Endothelial cell of umbilical vein (primary cell): ENCODE measurements at regions not wholly inside any gene's neighbourhood (a gene's known extent, or its start where the extent isn't known, plus 50 kb on each side); places are given as distances from the start of the nearest gene placed in this dataset.

Source experiments
- BruUV-seq: library from RNA; stranded (reverse); fragments of 400-500 nt; replicated peaks from 2 replicates; lab custom pipeline; 2021; lab: Mats Ljungman, UMichigan
- CTCF ChIA-PET: fragments of 300-600, 350-600 bp; sonication (Branson Sonifier 250); formaldehyde crosslinking; loops from one replicate; lab custom pipeline; 2021; ENCODE audit warnings: antibody characterized with exemption, inconsistent platforms; lab: Charles Lee
- POLR2A ChIA-PET: fragments of 300-600, 350-600 bp; sonication (Branson Sonifier 250); formaldehyde crosslinking; loops from one replicate; lab custom pipeline; 2021; ENCODE audit warnings: antibody characterized with exemption, inconsistent platforms; lab: Charles Lee
- DNase-seq: peaks from one replicate; pipeline ENCODE4 v3.0.0-alpha.2; 2011; ENCODE audit warnings: low read depth, low spot score
- FAIRE-seq: peaks from 2 replicates; lab custom pipeline; 2011; peaks lifted over from hg19 to GRCh38; lab: Jason Lieb, UNC
- H2AFZ ChIP-seq: 2 replicates; pipeline ENCODE4 v1.6.0; 2012; ENCODE audit warnings: low read depth, low read length, control low read depth, inconsistent platforms
- H3K27ac ChIP-seq: 2 replicates; pipeline ENCODE4 v1.5.1; 2011; ENCODE audit warnings: low read depth, mild to moderate bottlenecking, control low read depth, low read length, moderate library complexity; ENCODE audit not compliant: insufficient read depth
- H3K27me3 ChIP-seq, 2 experiments: 2 replicates each; pipeline versions ENCODE4 v1.6.0 to v1.6.1; 2011; ENCODE audit warnings: low read length in 2 of 2, mixed read lengths in 1 of 2; ENCODE audit not compliant: control insufficient read depth in 2 of 2, insufficient read depth in 2 of 2
- H3K36me3 ChIP-seq, 2 experiments: 2 replicates in 1 of 2; 3 replicates in 1 of 2; pipeline ENCODE4 v1.5.1; 2011; ENCODE audit warnings: low read length in 2 of 2, mild to moderate bottlenecking in 1 of 2, moderate library complexity in 1 of 2; ENCODE audit not compliant: control insufficient read depth in 2 of 2, insufficient read depth in 2 of 2; ENCODE audit errors: extremely low read depth in 1 of 2
- H3K4me1 ChIP-seq: 3 replicates; pipeline ENCODE4 v1.5.1; 2011; ENCODE audit warnings: mild to moderate bottlenecking, low read length; ENCODE audit not compliant: control insufficient read depth, insufficient read depth; ENCODE audit errors: extremely low read depth
- H3K4me2 ChIP-seq: 2 replicates; pipeline ENCODE4 v1.6.1; 2011; ENCODE audit warnings: low read length, control low read depth, mixed read lengths; ENCODE audit not compliant: insufficient read depth
- H3K4me3 ChIP-seq, 3 experiments: fragments of 200-600 bp in 1 of 3; sonication (generic), shearing (Covaris generic) in 1 of 3; replicated peaks in 1 of 3; 2 replicates each; pipeline ENCODE4 v1.5.1; 2011 to 2016; ENCODE audit warnings: control low read depth in 3 of 3, low read length in 3 of 3, mild to moderate bottlenecking in 2 of 3, inconsistent platforms in 1 of 3, low read depth in 1 of 3, moderate library complexity in 1 of 3; ENCODE audit not compliant: insufficient read depth in 1 of 3
- H3K79me2 ChIP-seq: 2 replicates; pipeline ENCODE4 v1.6.0; 2012; ENCODE audit warnings: low read length, inconsistent platforms; ENCODE audit not compliant: control insufficient read depth, insufficient read depth
- H3K9ac ChIP-seq: replicated peaks from 2 replicates; pipeline ENCODE3; 2011; ENCODE audit warnings: low read length, control low read depth; ENCODE audit not compliant: insufficient read depth; ENCODE audit errors: extremely low read depth
- H3K9me1 ChIP-seq: replicated peaks from 3 replicates; pipeline ENCODE4 v1.6.0; 2011; ENCODE audit warnings: mild to moderate bottlenecking, low read length; ENCODE audit not compliant: control insufficient read depth, insufficient read depth; ENCODE audit errors: extremely low read depth
- H3K9me3 ChIP-seq: replicated peaks from 2 replicates; pipeline ENCODE4 v1.5.1; 2012; ENCODE audit warnings: low read length, inconsistent platforms; ENCODE audit not compliant: control insufficient read depth, insufficient read depth
- H4K20me1 ChIP-seq: replicated peaks from 2 replicates; pipeline ENCODE3; 2011; ENCODE audit warnings: mild to moderate bottlenecking, low read length; ENCODE audit not compliant: control insufficient read depth, insufficient read depth; ENCODE audit errors: extremely low read depth
- CTCF ChIP-seq, 2 donors: IDR thresholded peaks; 1 replicate in 1 of 2; 2 replicates in 1 of 2; pipeline ENCODE4 v1.5.1; 2011; ENCODE audit warnings: low read length in 2 of 2, mild to moderate bottlenecking in 2 of 2, moderate library complexity in 2 of 2, control low read depth in 1 of 2, inconsistent platforms in 1 of 2, low read depth in 1 of 2; ENCODE audit not compliant: insufficient read depth in 1 of 2; ENCODE audit errors: extremely low read depth in 1 of 2
- FOS ChIP-seq: IDR thresholded peaks from 2 replicates; pipeline ENCODE4 v1.6.1; 2011; ENCODE audit warnings: mild to moderate bottlenecking, low read length, moderate library complexity, borderline replicate concordance; ENCODE audit not compliant: insufficient read depth
- GATA2 ChIP-seq: IDR thresholded peaks from 2 replicates; pipeline ENCODE4 v1.7.0; 2011; ENCODE audit warnings: low read depth, mild to moderate bottlenecking, moderate library complexity, mixed read lengths, low read length; ENCODE audit not compliant: insufficient read length, insufficient read depth
- JUN ChIP-seq: IDR thresholded peaks from 2 replicates; pipeline ENCODE4 v1.6.1; 2011; ENCODE audit warnings: borderline replicate concordance, low read depth; ENCODE audit not compliant: insufficient read length, insufficient read depth
- MAX ChIP-seq: IDR thresholded peaks from 2 replicates; pipeline ENCODE4 v1.6.1; 2011; ENCODE audit not compliant: insufficient read depth, insufficient read length
- POLR2A ChIP-seq: IDR thresholded peaks from 2 replicates; pipeline ENCODE4 v1.6.1; 2012; ENCODE audit warnings: low read depth, mild to moderate bottlenecking, control low read depth, low read length
- dilution Hi-C: fragments of 300-500 bp; cut with MboI; formaldehyde crosslinking; loops from one replicate; pipeline ENCODE4 v1.15.0; 2019; ENCODE audit warnings: low sequenced_read_pairs; ENCODE audit not compliant: extremely low pct_ligation_motif_present
- intact Hi-C: fragments of 100-400 bp; cut with micrococcal nuclease; formaldehyde crosslinking; loops from one replicate; pipeline ENCODE4 v1.10.0; 2022

GRCh38 chr12:83848702-83849101, 1063.9 kb downstream of the SLC6A15 start:
- no peak overlapping the region for H3K9ac ChIP-seq
- dilution Hi-C loops (no loop called here), intact Hi-C loops (no loop called here)
- H3K27me3 ChIP-seq = no peaks in the 10 kb centered on the region
- DNase-seq = no peak
- no peaks in the 10 kb centered on the region for H3K4me1 ChIP-seq
- BruUV-seq = no TSS peak
- no peak for FAIRE-seq
- POLR2A ChIA-PET = no interaction called here
- no peak overlapping the region for H3K4me2 ChIP-seq
- H3K9me3 ChIP-seq = no peaks in the 10 kb centered on the region
- no peaks in the 10 kb centered on the region for H3K9me1 ChIP-seq
- CTCF ChIA-PET = no interaction called here
- H3K79me2 ChIP-seq = no peaks in the 10 kb centered on the region
- TF ChIP-seq CTCF (IDR thresholded peaks at IDR 0.05; ENCODE audit: extremely low read depth in 1 of 2, insufficient read depth in 1 of 2, low read depth in 1 of 2, low read length in 2 of 2) = no peak
- TF ChIP-seq JUN = no peak
- TF ChIP-seq MAX = no peak
- TF ChIP-seq FOS = no peak
- TF ChIP-seq GATA2 = no peak
- no peak overlapping the region for H2AFZ ChIP-seq
- H3K36me3 ChIP-seq = no peaks in the 10 kb centered on the region
- H4K20me1 ChIP-seq = no peaks in the 10 kb centered on the region
- no peak overlapping the region for H3K27ac ChIP-seq
- H3K4me3 ChIP-seq = no peak overlapping the region

GRCh38 chr12:83843541-83843940, 1069.1 kb downstream of the SLC6A15 start:
- TF ChIP-seq MAX (no peak), JUN (no peak), CTCF (IDR thresholded peaks at IDR 0.05; ENCODE audit: extremely low read depth in 1 of 2, insufficient read depth in 1 of 2, low read depth in 1 of 2, low read length in 2 of 2) (no peak), POLR2A (no peak), GATA2 (no peak)
- no peaks in the 10 kb centered on the region for H3K9me3 ChIP-seq
- FAIRE-seq (no peak), DNase-seq (no peak)
- H4K20me1 ChIP-seq = no peaks in the 10 kb centered on the region
- no TSS peak for BruUV-seq
- H3K36me3 ChIP-seq = no peaks in the 10 kb centered on the region
- no peaks in the 10 kb centered on the region for H3K4me1 ChIP-seq
- H3K9ac ChIP-seq = no peak overlapping the region
- H3K79me2 ChIP-seq = no peaks in the 10 kb centered on the region
- ChIA-PET CTCF (no interaction called here), POLR2A (no interaction called here)
- H3K9me1 ChIP-seq = no peaks in the 10 kb centered on the region
- no peaks in the 10 kb centered on the region for H3K27me3 ChIP-seq
- no peak overlapping the region for H3K4me3 ChIP-seq
- no peak overlapping the region for H3K27ac ChIP-seq
- dilution Hi-C loops (no loop called here), intact Hi-C loops (no loop called here)
- H3K4me2 ChIP-seq = no peak overlapping the region
- no peak overlapping the region for H2AFZ ChIP-seq
